PC-9 (cell line): ENCODE measurements at regions not wholly inside any gene's neighbourhood (a gene's known extent, or its start where the extent isn't known, plus 50 kb on each side); places are given as distances from the start of the nearest gene placed in this dataset.

Experiments
- CTCF ChIP-seq: fragments of 200-600 bp; sonication (generic); conservative IDR thresholded peaks from 2 replicates; pipeline ENCODE4 v1.6.1; 2017; ENCODE audit warnings: mixed run types, antibody characterized with exemption, mild to moderate bottlenecking, moderate library complexity
- EZH2 ChIP-seq: fragments of 200-600 bp; sonication (generic); IDR thresholded peaks from 2 replicates; pipeline ENCODE4 v1.8.0; 2017; ENCODE audit warnings: antibody characterized with exemption, low read depth

GRCh38 chr5:123718238-123718637, 206.3 kb downstream of the CSNK1G3 start:
- TF ChIP-seq EZH2 = no peak
- no peak for TF ChIP-seq CTCF
